ENCODE measurements at regions not wholly inside any gene's neighbourhood (a gene's known extent, or its start where the extent isn't known, plus 50 kb on each side); places are given as distances from the start of the nearest gene placed in this dataset.
"Not testable (repeated sequence)": the region's sequence is repeated elsewhere in the genome, so short reads cannot be mapped to it uniquely, and the experiment has no call there.

GRCh38 chr2:223316342-223316741, 264.4 kb downstream of the KCNE4 start:
- in situ Hi-C loops (cut with MboI; ENCODE audit: low sequenced_read_pairs, unreplicated experiment) = loop anchor here (25.0 kb wide), 1 partner anchor 329 kb away; no protein-coding TSS in a partner anchor
- TF ChIP-seq CTCF (IDR thresholded peaks at IDR 0.05; ENCODE audit: borderline replicate concordance, control extremely low read depth, extremely low read depth, insufficient read depth, missing control alignments) = no peak
- DNase-seq (ENCODE audit: low spot score) = no peak

- in situ Hi-C loops (cut with MboI; ENCODE audit: low sequenced_read_pairs, unreplicated experiment) = loop anchor here (25.0 kb wide), 1 partner anchor 332 kb away; no protein-coding TSS in a partner anchor
- TF ChIP-seq CTCF (IDR thresholded peaks at IDR 0.05; ENCODE audit: borderline replicate concordance, control extremely low read depth, extremely low read depth, insufficient read depth, missing control alignments) = no peak
- DNase-seq (ENCODE audit: low spot score) = no peak
These were observed 267.6 kb downstream of the KCNE4 start for GRCh38 chr2:223319601-223320000.

- in situ Hi-C loops (cut with MboI; ENCODE audit: low sequenced_read_pairs, unreplicated experiment) = loop anchor here (25.0 kb wide), 1 partner anchor 337 kb away; no protein-coding TSS in a partner anchor
- TF ChIP-seq CTCF (IDR thresholded peaks at IDR 0.05; ENCODE audit: borderline replicate concordance, control extremely low read depth, extremely low read depth, insufficient read depth, missing control alignments) = no peak
- no peak for DNase-seq (ENCODE audit: low spot score)
These were observed 272.4 kb downstream of the KCNE4 start for GRCh38 chr2:223324402-223324801.

- in situ Hi-C loops (cut with MboI; ENCODE audit: low sequenced_read_pairs, unreplicated experiment) = no loop called here
- no peak for TF ChIP-seq CTCF (IDR thresholded peaks at IDR 0.05; ENCODE audit: borderline replicate concordance, control extremely low read depth, extremely low read depth, insufficient read depth, missing control alignments)
- no peak for DNase-seq (ENCODE audit: low spot score)
These were observed 273.6 kb downstream of the SCG2 start for GRCh38 chr2:223328578-223328977.

- in situ Hi-C loops (cut with MboI; ENCODE audit: low sequenced_read_pairs, unreplicated experiment); DNase-seq (ENCODE audit: low spot score): not testable (repeated sequence)
These were observed 271.4 kb downstream of the SCG2 start for GRCh38 chr2:223330747-223331146.

GRCh38 chr2:223338016-223338415, 264.1 kb downstream of the SCG2 start:
- no peak for TF ChIP-seq CTCF (IDR thresholded peaks at IDR 0.05; ENCODE audit: borderline replicate concordance, control extremely low read depth, extremely low read depth, insufficient read depth, missing control alignments)
- in situ Hi-C loops (cut with MboI; ENCODE audit: low sequenced_read_pairs, unreplicated experiment) = no loop called here
- no peak for DNase-seq (ENCODE audit: low spot score)

GRCh38 chr2:223357076-223357475, 245.1 kb downstream of the SCG2 start:
- no peak for DNase-seq (ENCODE audit: low spot score)
- no peak for TF ChIP-seq CTCF (IDR thresholded peaks at IDR 0.05; ENCODE audit: borderline replicate concordance, control extremely low read depth, extremely low read depth, insufficient read depth, missing control alignments)
- in situ Hi-C loops (cut with MboI; ENCODE audit: low sequenced_read_pairs, unreplicated experiment) = no loop called here

Measured in GM13976 (cell line).